H1 (cell line): ENCODE measurements at regions not wholly inside any gene's neighbourhood (a gene's known extent, or its start where the extent isn't known, plus 50 kb on each side); places are given as distances from the start of the nearest gene placed in this dataset.

Experiments
- CTCF ChIA-PET: fragments of 300-600 bp; sonication (Branson Sonifier 250); formaldehyde crosslinking; loops from one replicate; lab custom pipeline; 2021; ENCODE audit not compliant: partially characterized antibody; lab: Charles Lee
- POLR2A ChIA-PET: fragments of 300-600 bp; sonication (Branson Sonifier 250); formaldehyde crosslinking; loops from one replicate; lab custom pipeline; 2021; ENCODE audit warnings: inconsistent platforms; ENCODE audit not compliant: partially characterized antibody; lab: Charles Lee
- DNase-seq, 2 experiments: peaks; one replicate each; pipeline versions ENCODE4 v3.0.0 to v3.0.0-alpha.2; 2010 to 2022; ENCODE audit warnings: low spot score in 2 of 2, low read depth in 1 of 2, mixed read lengths in 1 of 2
- FAIRE-seq: peaks from 2 replicates; lab custom pipeline; 2011; peaks lifted over from hg19 to GRCh38; lab: Jason Lieb, UNC
- H2AFZ ChIP-seq: 2 replicates; pipeline ENCODE4 v1.8.1; 2012; ENCODE audit warnings: low read length, inconsistent platforms
- H2AK5ac ChIP-seq: 2 replicates; pipeline ENCODE4 v1.6.1; 2013; ENCODE audit warnings: low read depth, low read length
- H2BK120ac ChIP-seq: replicated peaks from 2 replicates; pipeline ENCODE3; 2013; ENCODE audit warnings: low read depth, low read length, inconsistent platforms
- H2BK12ac ChIP-seq: 2 replicates; pipeline ENCODE4 v1.6.1; 2013; ENCODE audit warnings: low read depth, low read length
- H2BK15ac ChIP-seq: 2 replicates; pipeline ENCODE4 v1.6.1; 2013; ENCODE audit warnings: low read length
- H2BK20ac ChIP-seq: 2 replicates; pipeline ENCODE4 v1.6.1; 2013; ENCODE audit warnings: low read length
- H2BK5ac ChIP-seq: 2 replicates; pipeline ENCODE4 v1.6.1; 2013; ENCODE audit warnings: low read depth, low read length
- H3K14ac ChIP-seq: 2 replicates; pipeline ENCODE4 v1.6.1; 2013; ENCODE audit warnings: inconsistent platforms; ENCODE audit not compliant: insufficient read length
- H3K18ac ChIP-seq: 2 replicates; pipeline ENCODE4 v1.6.1; 2013; ENCODE audit warnings: low read length; ENCODE audit errors: extremely low read depth
- H3K23ac ChIP-seq: 2 replicates; pipeline ENCODE4 v1.6.1; 2013; ENCODE audit warnings: inconsistent platforms; ENCODE audit not compliant: insufficient read length
- H3K23me2 ChIP-seq: 2 replicates; pipeline ENCODE4 v1.6.1; 2013; ENCODE audit warnings: low read depth, low read length
- H3K27ac ChIP-seq: 2 replicates; pipeline ENCODE4 v1.6.1; 2011; ENCODE audit warnings: low read depth, low read length, inconsistent platforms
- H3K27me3 ChIP-seq, 4 experiments: replicated peaks in 1 of 4; 1 replicate in 1 of 4; 2 replicates in 3 of 4; pipeline versions ENCODE4 v1.6.1 to v1.8.1; 2011 to 2013; ENCODE audit warnings: low read length in 3 of 4, mild to moderate bottlenecking in 3 of 4, inconsistent platforms in 2 of 4, mixed read lengths in 2 of 4, moderate library complexity in 1 of 4; ENCODE audit not compliant: control insufficient read depth in 3 of 4, insufficient read depth in 3 of 4; ENCODE audit errors: extremely low read depth in 1 of 4
- H3K36me3 ChIP-seq, 4 experiments: 2 replicates each; pipeline versions ENCODE4 v1.6.1 to v1.8.1; 2011 to 2013; ENCODE audit warnings: mild to moderate bottlenecking in 4 of 4, low read length in 3 of 4, moderate library complexity in 2 of 4, control low read depth in 1 of 4, inconsistent platforms in 1 of 4; ENCODE audit not compliant: insufficient read depth in 4 of 4, control insufficient read depth in 2 of 4
- H3K4ac ChIP-seq: replicated peaks from 2 replicates; pipeline ENCODE3; 2013; ENCODE audit warnings: low read length, low read depth, mixed read lengths, inconsistent platforms; ENCODE audit not compliant: insufficient read length
- H3K4me1 ChIP-seq, 4 experiments: replicated peaks in 1 of 4; 1 replicate in 1 of 4; 2 replicates in 3 of 4; pipeline versions ENCODE4 v1.6.1 to v1.8.1; 2011 to 2013; ENCODE audit warnings: low read length in 3 of 4, inconsistent platforms in 2 of 4, mixed read lengths in 1 of 4; ENCODE audit not compliant: insufficient read depth in 4 of 4, control insufficient read depth in 3 of 4
- H3K4me2 ChIP-seq, 2 experiments: 2 replicates each; pipeline versions ENCODE4 v1.6.1 to v1.8.1; 2011 to 2013; ENCODE audit warnings: low read depth in 2 of 2, low read length in 2 of 2, control low read depth in 1 of 2, inconsistent platforms in 1 of 2, mild to moderate bottlenecking in 1 of 2; ENCODE audit not compliant: insufficient read depth in 1 of 2
- H3K4me3 ChIP-seq, 4 experiments: fragments of 200-600, 300-600 bp in 1 of 4; sonication (generic), shearing (Covaris generic), sonication (Bioruptor Twin) in 1 of 4; 2 replicates each; pipeline versions ENCODE4 v1.5.1 to v1.8.1; 2011 to 2016; ENCODE audit warnings: low read length in 4 of 4, low read depth in 3 of 4, control low read depth in 2 of 4, inconsistent platforms in 2 of 4, mild to moderate bottlenecking in 2 of 4, mixed read lengths in 1 of 4, moderate library complexity in 1 of 4; ENCODE audit not compliant: insufficient read depth in 2 of 4; ENCODE audit errors: extremely low read depth in 1 of 4
- H3K56ac ChIP-seq: replicated peaks from 2 replicates; pipeline ENCODE3; 2013; ENCODE audit warnings: low read depth, mild to moderate bottlenecking, mixed read lengths, low read length, inconsistent platforms; ENCODE audit not compliant: insufficient read length
- H3K79me1 ChIP-seq: 2 replicates; pipeline ENCODE4 v1.6.1; 2013; ENCODE audit warnings: low read depth, low read length, control low read depth
- H3K79me2 ChIP-seq, 2 experiments: 2 replicates each; pipeline versions ENCODE4 v1.6.1 to v1.8.1; 2012 to 2013; ENCODE audit warnings: low read length in 2 of 2, mild to moderate bottlenecking in 2 of 2, inconsistent platforms in 1 of 2; ENCODE audit not compliant: insufficient read depth in 2 of 2, control insufficient read depth in 1 of 2
- H3K9ac ChIP-seq, 4 experiments: replicated peaks in 1 of 4; 1 replicate in 1 of 4; 2 replicates in 3 of 4; pipeline versions ENCODE4 v1.6.1 to v1.8.1; 2011 to 2013; ENCODE audit warnings: low read depth in 3 of 4, low read length in 3 of 4, control low read depth in 2 of 4, mild to moderate bottlenecking in 2 of 4, moderate library complexity in 2 of 4, inconsistent platforms in 1 of 4; ENCODE audit errors: extremely low read depth in 1 of 4
- H3K9me3 ChIP-seq, 2 experiments: 2 replicates each; pipeline versions ENCODE4 v1.6.1 to v1.8.1; 2012 to 2013; ENCODE audit warnings: mild to moderate bottlenecking in 2 of 2, moderate library complexity in 2 of 2, control low read depth in 1 of 2, inconsistent platforms in 1 of 2, low read depth in 1 of 2, low read length in 1 of 2, mixed read lengths in 1 of 2; ENCODE audit not compliant: insufficient read depth in 2 of 2
- H4K20me1 ChIP-seq, 2 experiments: replicated peaks in 1 of 2; 2 replicates each; pipeline versions ENCODE3 to v1.8.1; 2011 to 2013; ENCODE audit warnings: inconsistent platforms in 2 of 2, low read length in 2 of 2, mild to moderate bottlenecking in 1 of 2; ENCODE audit not compliant: insufficient read depth in 2 of 2, control insufficient read depth in 1 of 2
- H4K5ac ChIP-seq: 2 replicates; pipeline ENCODE4 v1.6.1; 2013; ENCODE audit warnings: low read length, low read depth, mixed read lengths, inconsistent platforms; ENCODE audit not compliant: insufficient read length
- H4K8ac ChIP-seq: 2 replicates; pipeline ENCODE4 v1.8.0; 2013; ENCODE audit warnings: mild to moderate bottlenecking, moderate library complexity, low read length, inconsistent platforms; ENCODE audit not compliant: insufficient read depth; ENCODE audit errors: extremely low read depth
- H4K91ac ChIP-seq: replicated peaks from 2 replicates; pipeline ENCODE3; 2013; ENCODE audit warnings: low read length, mixed read lengths, inconsistent platforms; ENCODE audit not compliant: insufficient read length
- ATF2 ChIP-seq: IDR thresholded peaks from 2 replicates; pipeline ENCODE4 v1.6.1; 2012; ENCODE audit warnings: low read length, inconsistent platforms
- CBX8 ChIP-seq: fragments of 300-800, 300-1000 bp; sonication (generic); IDR thresholded peaks from 2 replicates; pipeline ENCODE4 v1.7.1; 2016; ENCODE audit warnings: low read depth, low read length, borderline replicate concordance
- EP300 ChIP-seq, 2 experiments: IDR thresholded peaks; 1 replicate in 1 of 2; 2 replicates in 1 of 2; pipeline ENCODE4 v1.6.1; 2011 to 2012; ENCODE audit warnings: low read depth in 2 of 2, low read length in 2 of 2, mild to moderate bottlenecking in 2 of 2, borderline replicate concordance in 1 of 2, inconsistent platforms in 1 of 2, moderate library complexity in 1 of 2
- KDM4A ChIP-seq: IDR thresholded peaks from one replicate; pipeline ENCODE4 v1.7.1; 2012; ENCODE audit warnings: low read depth, mild to moderate bottlenecking, moderate library complexity, low read length, inconsistent platforms; ENCODE audit not compliant: severe bottlenecking
- MAFK ChIP-seq: IDR thresholded peaks from 2 replicates; pipeline ENCODE4 v1.6.1; 2012; ENCODE audit warnings: low read depth, mild to moderate bottlenecking, improper control_type of control experiment, low read length
- POLR2AphosphoS5 ChIP-seq: IDR thresholded peaks from 2 replicates; pipeline ENCODE4 v1.6.1; 2011; ENCODE audit warnings: low read depth, low read length
- RBBP5 ChIP-seq: IDR thresholded peaks from 2 replicates; pipeline ENCODE4 v1.7.1; 2012; ENCODE audit warnings: low read depth, mild to moderate bottlenecking, inconsistent platforms, low read length, moderate library complexity, borderline replicate concordance
- TAF7 ChIP-seq: optimal IDR thresholded peaks from 2 replicates; pipeline ENCODE3; 2011; ENCODE audit warnings: low read depth, mild to moderate bottlenecking, inconsistent platforms, low read length, moderate library complexity, borderline replicate concordance
- TEAD4 ChIP-seq: IDR thresholded peaks from 2 replicates; pipeline ENCODE4 v1.6.1; 2012; ENCODE audit warnings: low read depth, low read length, inconsistent platforms, mixed read lengths
- ZNF274 ChIP-seq: IDR thresholded peaks from 2 replicates; pipeline ENCODE4 v1.7.0; 2012; ENCODE audit warnings: low read length, borderline replicate concordance; ENCODE audit errors: extremely low read depth
- WGBS, 2 experiments: shearing (Covaris generic) in 1 of 2; methylation state at CpG; one replicate each; pipeline versions ENCODE4 v1.1.6 to v1.1.7; 2013 to 2015; ENCODE audit warnings: low lambda C conversion rate in 2 of 2, mixed read lengths in 2 of 2, inconsistent platforms in 1 of 2, low coverage in 1 of 2, missing lambda C conversion rate in 1 of 2; ENCODE audit not compliant: insufficient replicate concordance in 2 of 2, insufficient coverage in 1 of 2, insufficient read length in 1 of 2; ENCODE audit errors: extremely low coverage in 1 of 2, missing lambda C conversion rate in 1 of 2; 5-methylcytosine and 5-hydroxymethylcytosine counted together
- TF ChIP-seq, protein P1 (sequence below): IDR thresholded peaks from 2 replicates; pipeline ENCODE4 v1.6.1; 2012; ENCODE audit warnings: inconsistent platforms

- WGBS, 2 experiments = 79% methylated on average over 5 of the region's 5 CpGs; no CpG with 5 or more reads in 1 of the 2 experiments
- Histone ChIP-seq H2AFZ (no peak overlapping the region), H3K14ac (no peak overlapping the region), H2BK120ac (no peak overlapping the region), H3K79me2 (no peaks in the 10 kb centered on the region), H3K27ac (no peak overlapping the region), H3K79me1 (no peaks in the 10 kb centered on the region), H3K4me1 (peaks cover 0 to 3% (median 0%) of the 10 kb centered on the region in 4 experiments; a peak in 2 of 7 replicates), H3K4me3 (no peak overlapping the region), H3K23ac (no peak overlapping the region), H4K20me1 (no peaks in the 10 kb centered on the region), H3K56ac (no peak overlapping the region), H2BK12ac (no peak overlapping the region), H3K18ac (no peak overlapping the region; the same call in 1 of the 2 replicates), H2BK20ac (no peak overlapping the region), H3K9ac (no peak overlapping the region), H4K91ac (no peak overlapping the region), H4K5ac (no peak overlapping the region), H3K27me3 (no peaks in the 10 kb centered on the region; a peak in 1 of 7 replicates), H3K36me3 (no peaks in the 10 kb centered on the region), H2BK15ac (no peak overlapping the region), H3K4me2 (no peak overlapping the region), H2AK5ac (no peak overlapping the region), H3K4ac (no peak overlapping the region), H4K8ac (no peak overlapping the region), H2BK5ac (no peak overlapping the region), H3K23me2 (no peaks in the 10 kb centered on the region), H3K9me3 (no peaks in the 10 kb centered on the region)
- FAIRE-seq (no peak), DNase-seq (no peak)
- ChIA-PET CTCF (interaction anchor here (1.7 to 2.2 kb wide), 2 partner anchors 21 to 100 kb away, joined by 5 to 10 read pairs; no protein-coding TSS in a partner anchor), POLR2A (no interaction called here)
- TF ChIP-seq ZNF274 (no peak), CBX8 (no peak), EP300 (IDR thresholded peaks at IDR 0.05; ENCODE audit: borderline replicate concordance in 1 of 2, low read depth in 2 of 2, low read length in 2 of 2) (no peak), TAF7 (no peak), MAFK (no peak), RBBP5 (no peak), ATF2 (no peak), TEAD4 (no peak), POLR2AphosphoS5 (no peak), KDM4A (no peak)
- TF ChIP-seq, protein P1, sequence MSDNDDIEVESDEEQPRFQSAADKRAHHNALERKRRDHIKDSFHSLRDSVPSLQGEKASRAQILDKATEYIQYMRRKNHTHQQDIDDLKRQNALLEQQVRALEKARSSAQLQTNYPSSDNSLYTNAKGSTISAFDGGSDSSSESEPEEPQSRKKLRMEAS = no peak
These were observed 142.6 kb downstream of the PSMG1 start for GRCh38 chr21:39040494-39041110.
